Liver (tissue), 8 donors: ENCODE measurements at regions not wholly inside any gene's neighbourhood (a gene's known extent, or its start where the extent isn't known, plus 50 kb on each side); places are given as distances from the start of the nearest gene placed in this dataset.

Experiments used
- DNase-seq: peaks from one replicate; pipeline ENCODE4 v3.0.0-alpha.2; 2017; ENCODE audit warnings: low spot score
- H3K27ac ChIP-seq, 2 donors: one replicate each; pipeline ENCODE4 v1.7.0; 2013; ENCODE audit warnings: inconsistent platforms in 2 of 2, low read length in 2 of 2, control low read depth in 1 of 2, low read depth in 1 of 2, mild to moderate bottlenecking in 1 of 2
- H3K27me3 ChIP-seq, 4 donors: one replicate each; pipeline versions ENCODE4 v1.6.1 to v1.7.0; 2013; ENCODE audit warnings: low read length in 3 of 4, inconsistent platforms in 1 of 4, mild to moderate bottlenecking in 1 of 4, moderate library complexity in 1 of 4; ENCODE audit not compliant: control insufficient read depth in 4 of 4, insufficient read depth in 4 of 4
- H3K36me3 ChIP-seq, 4 donors: one replicate each; pipeline versions ENCODE4 v1.6.1 to v1.7.0; 2013; ENCODE audit warnings: low read length in 3 of 4, mild to moderate bottlenecking in 3 of 4, low read depth in 1 of 4, moderate library complexity in 1 of 4; ENCODE audit not compliant: control insufficient read depth in 4 of 4, insufficient read depth in 3 of 4
- H3K4me1 ChIP-seq, 4 donors: one replicate each; pipeline versions ENCODE4 v1.6.1 to v1.7.0; 2013; ENCODE audit warnings: low read length in 3 of 4, mild to moderate bottlenecking in 3 of 4, moderate library complexity in 1 of 4; ENCODE audit not compliant: control insufficient read depth in 4 of 4, insufficient read depth in 4 of 4
- H3K4me3 ChIP-seq, 3 donors: one replicate each; pipeline versions ENCODE4 v1.6.1 to v1.7.0; 2013; ENCODE audit warnings: low read length in 3 of 3, control low read depth in 1 of 3, low read depth in 1 of 3, mild to moderate bottlenecking in 1 of 3
- H3K9ac ChIP-seq, 2 donors: one replicate each; pipeline ENCODE4 v1.7.0; 2013; ENCODE audit warnings: low read length in 2 of 2, mild to moderate bottlenecking in 2 of 2, moderate library complexity in 2 of 2, control low read depth in 1 of 2, low read depth in 1 of 2
- H3K9me3 ChIP-seq, 4 donors: one replicate each; pipeline versions ENCODE4 v1.6.1 to v1.7.0; 2013; ENCODE audit warnings: low read length in 3 of 4; ENCODE audit not compliant: control insufficient read depth in 4 of 4
- ATF3 ChIP-seq: IDR thresholded peaks from 2 replicates; pipeline ENCODE4 v1.6.1; 2016; ENCODE audit warnings: antibody characterized with exemption
- CTCF ChIP-seq: fragments of 150-350 bp; IDR thresholded peaks from 2 replicates; pipeline ENCODE4 v1.5.1; 2017; ENCODE audit warnings: improper control_type of control experiment, low read depth, low read length; ENCODE audit not compliant: missing input control
- EGR1 ChIP-seq, 2 donors: IDR thresholded peaks; 2 replicates each; pipeline ENCODE4 v1.6.1; 2016 to 2018; ENCODE audit warnings: antibody characterized with exemption in 2 of 2, low read depth in 2 of 2
- FOXA1 ChIP-seq: IDR thresholded peaks from 2 replicates; pipeline ENCODE4 v1.6.1; 2016; ENCODE audit warnings: antibody characterized with exemption
- FOXA2 ChIP-seq: IDR thresholded peaks from 2 replicates; pipeline ENCODE4 v1.6.1; 2016; ENCODE audit warnings: antibody characterized with exemption
- GABPA ChIP-seq, 2 donors: IDR thresholded peaks in 1 of 2; conservative IDR thresholded peaks in 1 of 2; 2 replicates each; pipeline ENCODE4 v1.6.1; 2016; ENCODE audit warnings: antibody characterized with exemption in 2 of 2, mild to moderate bottlenecking in 1 of 2, moderate library complexity in 1 of 2
- HNF4A ChIP-seq, 2 donors: conservative IDR thresholded peaks; 2 replicates each; pipeline ENCODE4 v1.6.1; 2016; ENCODE audit warnings: antibody characterized with exemption in 2 of 2, mild to moderate bottlenecking in 2 of 2
- HNF4G ChIP-seq: IDR thresholded peaks from 2 replicates; pipeline ENCODE4 v1.6.1; 2016; ENCODE audit warnings: antibody characterized with exemption
- JUND ChIP-seq, 2 donors: IDR thresholded peaks; 2 replicates each; pipeline ENCODE4 v1.6.1; 2016; ENCODE audit warnings: antibody characterized with exemption in 2 of 2
- NR2F2 ChIP-seq: IDR thresholded peaks from 2 replicates; pipeline ENCODE4 v1.6.1; 2016; ENCODE audit warnings: antibody characterized with exemption
- RAD21 ChIP-seq, 2 donors: IDR thresholded peaks; 2 replicates each; pipeline ENCODE4 v1.6.1; 2016; ENCODE audit warnings: antibody characterized with exemption in 2 of 2, mild to moderate bottlenecking in 2 of 2
- REST ChIP-seq: IDR thresholded peaks from 2 replicates; pipeline ENCODE4 v1.6.1; 2016; ENCODE audit warnings: antibody characterized with exemption, mild to moderate bottlenecking
- RXRA ChIP-seq, 2 donors: IDR thresholded peaks; 2 replicates each; pipeline ENCODE4 v1.6.1; 2017 to 2018; ENCODE audit warnings: antibody characterized with exemption in 2 of 2, mild to moderate bottlenecking in 1 of 2
- SP1 ChIP-seq: IDR thresholded peaks from 2 replicates; pipeline ENCODE4 v1.6.1; 2018; ENCODE audit warnings: antibody characterized with exemption, mild to moderate bottlenecking
- TAF1 ChIP-seq: conservative IDR thresholded peaks from 2 replicates; pipeline ENCODE4 v1.6.1; 2016; ENCODE audit warnings: antibody characterized with exemption, mild to moderate bottlenecking
- YY1 ChIP-seq: IDR thresholded peaks from 2 replicates; pipeline ENCODE4 v1.6.1; 2016; ENCODE audit warnings: antibody characterized with exemption, mild to moderate bottlenecking
- ZBTB33 ChIP-seq: IDR thresholded peaks from 2 replicates; pipeline ENCODE4 v1.6.1; 2016; ENCODE audit warnings: antibody characterized with exemption
- WGBS: extraction: QIAGEN DNeasy Blood & Tissue Kit; methylation state at CpG from one replicate; pipeline ENCODE4 v1.1.7; 2013; 5-methylcytosine and 5-hydroxymethylcytosine counted together
- TF ChIP-seq, protein P1 (sequence below): IDR thresholded peaks from 2 replicates; pipeline ENCODE4 v1.6.1; 2016; ENCODE audit warnings: antibody characterized with exemption
- donor health status: healthy.
- donor health status: healthy.
- donor health status: healthy.
- donor health status: healthy.
- donor health status: healthy.

GRCh38 chr2:80874374-80874773, 569.8 kb upstream of the LRRTM1 start:
- Histone ChIP-seq H3K27me3 (no peaks in the 10 kb centered on the region), H3K4me1 (no peaks in the 10 kb centered on the region), H3K9me3 (no peaks in the 10 kb centered on the region), H3K9ac (no peak overlapping the region), H3K27ac (no peak overlapping the region), H3K36me3 (no peaks in the 10 kb centered on the region), H3K4me3 (no peak overlapping the region)
- TF ChIP-seq CTCF (no peak), YY1 (no peak), RAD21 (IDR thresholded peaks at IDR 0.05) (no peak), HNF4G (no peak), SP1 (no peak), NR2F2 (no peak), RXRA (IDR thresholded peaks at IDR 0.05) (no peak), FOXA2 (no peak), JUND (IDR thresholded peaks at IDR 0.05) (no peak), GABPA (IDR thresholded peaks at IDR 0.05 in 1 of 2, conservative IDR thresholded peaks at IDR 0.05 in 1 of 2) (no peak), ATF3 (no peak), ZBTB33 (no peak), EGR1 (IDR thresholded peaks at IDR 0.05; ENCODE audit: low read depth in 2 of 2) (no peak), TAF1 (no peak), HNF4A (conservative IDR thresholded peaks at IDR 0.05) (no peak), FOXA1 (no peak), REST (no peak)
- TF ChIP-seq, protein P1, sequence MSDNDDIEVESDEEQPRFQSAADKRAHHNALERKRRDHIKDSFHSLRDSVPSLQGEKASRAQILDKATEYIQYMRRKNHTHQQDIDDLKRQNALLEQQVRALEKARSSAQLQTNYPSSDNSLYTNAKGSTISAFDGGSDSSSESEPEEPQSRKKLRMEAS, result no peak
- WGBS, result 67% methylated on average over 2 of the region's 2 CpGs
- DNase-seq, result no peak
